GM12865 (cell line): ENCODE measurements at regions not wholly inside any gene's neighbourhood (a gene's known extent, or its start where the extent isn't known, plus 50 kb on each side); places are given as distances from the start of the nearest gene placed in this dataset.

Experiments
- DNase-seq: peaks from one replicate; pipeline ENCODE4 v3.0.0; 2010; ENCODE audit warnings: low read depth
- H3K4me3 ChIP-seq: 2 replicates; pipeline ENCODE4 v1.5.1; 2011; ENCODE audit warnings: mild to moderate bottlenecking, low read depth, low read length, control low read depth
- CTCF ChIP-seq: IDR thresholded peaks from 2 replicates; pipeline ENCODE4 v1.5.1; 2011; ENCODE audit warnings: low read length, control low read depth, low read depth, inconsistent platforms; ENCODE audit not compliant: insufficient read depth; ENCODE audit errors: missing control alignments

GRCh38 chr13:87736849-87737385 is 65.7 kb downstream of the SLITRK5 start:
- no peak for TF ChIP-seq CTCF
- H3K4me3 ChIP-seq: no peak overlapping the region
- no peak for DNase-seq

DNA sequence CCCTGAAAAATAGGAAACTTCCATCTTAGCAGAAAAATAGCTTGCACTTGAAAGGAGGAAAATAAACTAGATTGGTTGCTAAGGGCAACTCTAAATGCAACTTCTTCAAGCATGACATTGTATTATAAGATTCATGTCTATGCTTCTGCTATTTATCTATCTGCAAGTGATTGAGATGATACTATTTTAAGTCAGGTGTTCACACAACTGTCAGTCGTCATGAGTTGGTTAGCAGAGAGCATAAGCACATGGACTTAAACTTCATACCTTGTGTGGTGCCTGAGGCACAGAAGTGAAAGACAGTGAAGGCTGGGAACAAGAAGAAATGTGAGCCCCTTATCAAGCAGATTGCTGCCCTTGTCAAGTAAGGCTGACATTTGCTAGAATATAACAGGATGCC is 82.9 kb downstream of the SLITRK5 start:
- no peak for TF ChIP-seq CTCF
- H3K4me3 ChIP-seq: no peak overlapping the region
- DNase-seq: no peak

DNA sequence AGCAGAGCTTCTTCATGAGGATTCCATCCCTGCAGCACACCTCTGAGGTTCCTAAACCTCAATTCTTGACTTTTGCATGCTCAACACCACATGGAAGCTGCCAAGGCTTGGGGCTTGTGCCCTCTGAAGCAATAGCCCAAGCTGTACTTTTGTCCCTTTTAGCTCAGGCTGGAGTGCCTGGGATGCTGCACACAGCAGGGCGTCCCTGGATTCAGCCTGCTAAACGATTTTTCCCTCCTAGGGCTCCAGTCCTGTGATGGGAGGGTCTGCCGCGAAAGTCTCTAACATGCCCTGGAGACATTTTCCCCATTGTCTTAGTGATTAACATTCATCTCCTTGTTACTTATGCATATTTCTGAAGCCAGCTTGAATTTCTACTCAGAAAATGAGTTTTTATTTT is 98.3 kb downstream of the SLITRK5 start:
- no peak overlapping the region for H3K4me3 ChIP-seq
- no peak for TF ChIP-seq CTCF
- no peak for DNase-seq

GRCh38 chr13:87777387-87777786 is 106.2 kb downstream of the SLITRK5 start:
- TF ChIP-seq CTCF: no peak
- no peak overlapping the region for H3K4me3 ChIP-seq
- no peak for DNase-seq

GRCh38 chr13:87778128-87778527 is 107.0 kb downstream of the SLITRK5 start:
- TF ChIP-seq CTCF: no peak
- DNase-seq: no peak
- H3K4me3 ChIP-seq: no peak overlapping the region

DNA sequence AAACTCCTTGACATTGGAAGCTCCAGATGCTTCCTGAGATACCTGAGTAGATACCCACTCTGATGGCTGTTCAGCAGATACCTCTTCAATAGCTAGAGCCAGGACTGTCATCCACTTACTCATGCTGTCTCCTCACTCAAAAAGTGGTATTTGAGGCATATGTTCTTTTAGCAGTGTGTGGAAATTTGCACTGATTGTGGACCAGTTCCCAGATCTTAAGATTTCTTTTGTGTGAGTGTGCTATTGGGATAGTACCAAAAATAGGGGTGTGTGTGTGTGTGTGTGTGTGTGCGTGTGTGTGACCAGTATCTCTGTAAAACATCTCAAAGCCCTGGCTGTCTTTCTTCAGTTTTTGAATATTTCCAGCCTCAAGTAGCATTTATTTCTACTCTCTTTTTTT is 108.3 kb downstream of the SLITRK5 start:
- no peak for DNase-seq
- no peak overlapping the region for H3K4me3 ChIP-seq
- TF ChIP-seq CTCF: no peak

DNA sequence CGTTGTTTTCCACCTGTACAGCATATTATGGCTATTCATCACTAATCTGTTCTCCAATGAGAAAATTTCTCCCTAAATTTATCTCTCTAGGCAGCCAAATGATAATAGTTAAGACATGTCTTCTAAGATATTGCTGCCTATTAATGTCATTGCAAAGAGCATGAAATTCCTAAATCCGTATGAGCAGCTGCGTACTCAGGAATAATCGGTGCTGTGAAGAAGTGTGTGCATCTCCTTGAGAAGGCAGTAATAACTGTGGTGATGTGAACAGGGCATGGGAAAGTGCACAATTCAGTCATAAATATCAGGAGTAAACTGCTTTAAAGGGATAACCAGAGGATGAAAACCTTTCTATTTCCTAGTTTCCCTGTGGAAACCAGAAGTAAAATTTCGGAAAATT is 112.2 kb downstream of the SLITRK5 start:
- TF ChIP-seq CTCF: no peak
- no peak overlapping the region for H3K4me3 ChIP-seq
- DNase-seq: no peak
